ENCODE measurements at regions not wholly inside any gene's neighbourhood (a gene's known extent, or its start where the extent isn't known, plus 50 kb on each side); places are given as distances from the start of the nearest gene placed in this dataset.

GRCh38 chr14:82410064-82410463 lies 876.4 kb upstream of the SEL1L start:
- TF ChIP-seq, protein P1, sequence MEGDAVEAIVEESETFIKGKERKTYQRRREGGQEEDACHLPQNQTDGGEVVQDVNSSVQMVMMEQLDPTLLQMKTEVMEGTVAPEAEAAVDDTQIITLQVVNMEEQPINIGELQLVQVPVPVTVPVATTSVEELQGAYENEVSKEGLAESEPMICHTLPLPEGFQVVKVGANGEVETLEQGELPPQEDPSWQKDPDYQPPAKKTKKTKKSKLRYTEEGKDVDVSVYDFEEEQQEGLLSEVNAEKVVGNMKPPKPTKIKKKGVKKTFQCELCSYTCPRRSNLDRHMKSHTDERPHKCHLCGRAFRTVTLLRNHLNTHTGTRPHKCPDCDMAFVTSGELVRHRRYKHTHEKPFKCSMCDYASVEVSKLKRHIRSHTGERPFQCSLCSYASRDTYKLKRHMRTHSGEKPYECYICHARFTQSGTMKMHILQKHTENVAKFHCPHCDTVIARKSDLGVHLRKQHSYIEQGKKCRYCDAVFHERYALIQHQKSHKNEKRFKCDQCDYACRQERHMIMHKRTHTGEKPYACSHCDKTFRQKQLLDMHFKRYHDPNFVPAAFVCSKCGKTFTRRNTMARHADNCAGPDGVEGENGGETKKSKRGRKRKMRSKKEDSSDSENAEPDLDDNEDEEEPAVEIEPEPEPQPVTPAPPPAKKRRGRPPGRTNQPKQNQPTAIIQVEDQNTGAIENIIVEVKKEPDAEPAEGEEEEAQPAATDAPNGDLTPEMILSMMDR (IDR thresholded peaks at IDR 0.05) = no peak
- TF ChIP-seq POLR2A (IDR thresholded peaks at IDR 0.05) = no peak
